Trophoblast cell (in vitro differentiated cells and primary cell): ENCODE measurements at regions not wholly inside any gene's neighbourhood (a gene's known extent, or its start where the extent isn't known, plus 50 kb on each side); places are given as distances from the start of the nearest gene placed in this dataset.

Experiments used
- DNase-seq, 2 donors: peaks; one replicate each; pipeline ENCODE4 v3.0.0-alpha.2; 2016
- H2AFZ ChIP-seq: 2 replicates; pipeline ENCODE4 v1.6.1; 2013; ENCODE audit warnings: low read length, moderate library complexity, mild to moderate bottlenecking; ENCODE audit not compliant: insufficient read depth, poor library complexity
- H2AK5ac ChIP-seq: 2 replicates; pipeline ENCODE4 v1.6.1; 2013; ENCODE audit warnings: mild to moderate bottlenecking, low read length
- H2BK120ac ChIP-seq: 2 replicates; pipeline ENCODE4 v1.6.1; 2013; ENCODE audit warnings: low read length, mild to moderate bottlenecking, moderate library complexity; ENCODE audit not compliant: insufficient read depth, poor library complexity
- H2BK12ac ChIP-seq: 2 replicates; pipeline ENCODE4 v1.6.1; 2013; ENCODE audit warnings: mild to moderate bottlenecking, low read length, moderate library complexity
- H2BK5ac ChIP-seq: 2 replicates; pipeline ENCODE4 v1.6.1; 2013; ENCODE audit warnings: low read length, low read depth, moderate library complexity, mild to moderate bottlenecking; ENCODE audit not compliant: poor library complexity
- H3K14ac ChIP-seq: 2 replicates; pipeline ENCODE4 v1.6.1; 2013; ENCODE audit warnings: mild to moderate bottlenecking, low read length
- H3K18ac ChIP-seq: 2 replicates; pipeline ENCODE4 v1.6.1; 2013; ENCODE audit warnings: mild to moderate bottlenecking, low read length
- H3K23ac ChIP-seq: 2 replicates; pipeline ENCODE4 v1.6.1; 2013; ENCODE audit warnings: low read length
- H3K27ac ChIP-seq: 2 replicates; pipeline ENCODE4 v1.5.1; 2013; ENCODE audit warnings: low read depth, mild to moderate bottlenecking, inconsistent platforms, low read length, moderate library complexity
- H3K27me3 ChIP-seq: 2 replicates; pipeline ENCODE4 v1.6.1; 2013; ENCODE audit warnings: inconsistent platforms, mild to moderate bottlenecking, low read length, moderate library complexity; ENCODE audit not compliant: insufficient read depth
- H3K36me3 ChIP-seq, 2 experiments: 1 replicate in 1 of 2; 2 replicates in 1 of 2; pipeline ENCODE4 v1.6.1; 2013; ENCODE audit warnings: low read length in 2 of 2, mild to moderate bottlenecking in 2 of 2, moderate library complexity in 1 of 2; ENCODE audit not compliant: insufficient read depth in 2 of 2, control insufficient read depth in 1 of 2
- H3K4ac ChIP-seq: 2 replicates; pipeline ENCODE4 v1.6.1; 2013; ENCODE audit warnings: low read depth, mild to moderate bottlenecking, low read length, moderate library complexity
- H3K4me1 ChIP-seq, 2 experiments: 1 replicate in 1 of 2; 2 replicates in 1 of 2; pipeline ENCODE4 v1.6.1; 2013; ENCODE audit warnings: low read length in 2 of 2, mild to moderate bottlenecking in 2 of 2, moderate library complexity in 1 of 2; ENCODE audit not compliant: insufficient read depth in 2 of 2, control insufficient read depth in 1 of 2
- H3K4me2 ChIP-seq: 2 replicates; pipeline ENCODE4 v1.6.1; 2013; ENCODE audit warnings: inconsistent platforms, mild to moderate bottlenecking, low read length, moderate library complexity
- H3K4me3 ChIP-seq: 2 replicates; pipeline ENCODE4 v1.5.1; 2013; ENCODE audit warnings: mild to moderate bottlenecking, low read depth, low read length, inconsistent platforms
- H3K79me1 ChIP-seq: one replicate; pipeline ENCODE4 v1.6.1; 2013; ENCODE audit warnings: low read length
- H3K79me2 ChIP-seq: 2 replicates; pipeline ENCODE4 v1.6.1; 2013; ENCODE audit warnings: low read length, mild to moderate bottlenecking; ENCODE audit not compliant: control insufficient read depth, insufficient read depth, poor library complexity
- H3K9ac ChIP-seq: 2 replicates; pipeline ENCODE4 v1.6.1; 2013; ENCODE audit warnings: mild to moderate bottlenecking, low read length
- H3K9me3 ChIP-seq: 2 replicates; pipeline ENCODE4 v1.6.1; 2013; ENCODE audit warnings: low read depth, mild to moderate bottlenecking, control low read depth, inconsistent platforms, low read length; ENCODE audit not compliant: insufficient read depth
- H4K12ac ChIP-seq: 2 replicates; pipeline ENCODE4 v1.6.1; 2013; ENCODE audit warnings: low read depth, mild to moderate bottlenecking, low read length, moderate library complexity
- H4K8ac ChIP-seq: 2 replicates; pipeline ENCODE4 v1.6.1; 2013; ENCODE audit warnings: low read depth, mild to moderate bottlenecking, low read length, moderate library complexity
- H4K91ac ChIP-seq: one replicate; pipeline ENCODE4 v1.6.1; 2013; ENCODE audit warnings: low read depth, mild to moderate bottlenecking, low read length, moderate library complexity
- WGBS: extraction: QIAGEN DNeasy Blood & Tissue Kit; methylation state at CpG from one replicate; pipeline ENCODE4 v1.1.7; 2013; ENCODE audit warnings: missing lambda C conversion rate; ENCODE audit not compliant: insufficient read length, insufficient coverage; ENCODE audit errors: extremely low coverage; 5-methylcytosine and 5-hydroxymethylcytosine counted together

GRCh38 chr2:35343135-35343534 lies 1012.4 kb upstream of the CRIM1 start:
- Histone ChIP-seq H4K8ac (no peak overlapping the region), H3K27ac (no peak overlapping the region), H2BK5ac (no peak overlapping the region), H3K79me1 (no peaks in the 10 kb centered on the region), H3K4me2 (no peak overlapping the region), H2BK120ac (no peak overlapping the region), H2AFZ (no peak overlapping the region), H3K14ac (no peak overlapping the region), H4K91ac (no peak overlapping the region), H3K9ac (no peak overlapping the region), H3K36me3 (no peaks in the 10 kb centered on the region), H3K4ac (no peak overlapping the region), H3K79me2 (no peaks in the 10 kb centered on the region), H3K4me3 (no peak overlapping the region), H3K27me3 (no peaks in the 10 kb centered on the region), H3K9me3 (peaks cover 7% of the 10 kb centered on the region), H3K18ac (no peak overlapping the region), H2BK12ac (no peak overlapping the region), H2AK5ac (no peak overlapping the region), H4K12ac (no peak overlapping the region), H3K4me1 (no peaks in the 10 kb centered on the region), H3K23ac (no peak overlapping the region)
- WGBS = no CpG with 5 or more reads among the region's 4 CpGs
- DNase-seq = no peak

- no peak overlapping the region for H3K14ac ChIP-seq
- no peak overlapping the region for H3K27ac ChIP-seq
- no peak overlapping the region for H3K4me3 ChIP-seq
- H2BK12ac ChIP-seq = no peak overlapping the region
- no peaks in the 10 kb centered on the region for H3K79me2 ChIP-seq
- no peak overlapping the region for H2BK5ac ChIP-seq
- no peak for DNase-seq
- no peaks in the 10 kb centered on the region for H3K79me1 ChIP-seq
- H3K36me3 ChIP-seq = no peaks in the 10 kb centered on the region
- no peak overlapping the region for H2BK120ac ChIP-seq
- no peak overlapping the region for H4K12ac ChIP-seq
- no peaks in the 10 kb centered on the region for H3K4me1 ChIP-seq
- H2AFZ ChIP-seq = no peak overlapping the region
- H3K4me2 ChIP-seq = no peak overlapping the region
- no peak overlapping the region for H3K23ac ChIP-seq
- no peak overlapping the region for H3K9ac ChIP-seq
- H3K27me3 ChIP-seq = no peaks in the 10 kb centered on the region
- no peak overlapping the region for H4K8ac ChIP-seq
- H2AK5ac ChIP-seq = no peak overlapping the region
- H3K18ac ChIP-seq = no peak overlapping the region
- H4K91ac ChIP-seq = no peak overlapping the region
- peaks cover 7% of the 10 kb centered on the region for H3K9me3 ChIP-seq
- no peak overlapping the region for H3K4ac ChIP-seq
These were observed 1016.4 kb upstream of the CRIM1 start for GRCh38 chr2:35339211-35339610.

GRCh38 chr2:35337922-35338321 lies 1017.7 kb upstream of the CRIM1 start:
- Histone ChIP-seq H4K8ac (no peak overlapping the region), H2AK5ac (no peak overlapping the region), H3K9me3 (peaks cover 6% of the 10 kb centered on the region), H3K18ac (no peak overlapping the region), H3K79me2 (no peaks in the 10 kb centered on the region), H3K4me3 (no peak overlapping the region), H2BK12ac (no peak overlapping the region), H4K12ac (no peak overlapping the region), H3K79me1 (no peaks in the 10 kb centered on the region), H3K4me2 (no peak overlapping the region), H2BK5ac (no peak overlapping the region), H4K91ac (no peak overlapping the region), H3K14ac (no peak overlapping the region), H3K4me1 (no peaks in the 10 kb centered on the region), H3K4ac (no peak overlapping the region), H2BK120ac (no peak overlapping the region), H2AFZ (no peak overlapping the region), H3K9ac (no peak overlapping the region), H3K27ac (no peak overlapping the region), H3K36me3 (no peaks in the 10 kb centered on the region), H3K27me3 (no peaks in the 10 kb centered on the region), H3K23ac (no peak overlapping the region)
- no CpG with 5 or more reads among the region's 2 CpGs for WGBS
- no peak for DNase-seq

- no peaks in the 10 kb centered on the region for H3K79me1 ChIP-seq
These were observed 1041.5 kb upstream of the CRIM1 start for GRCh38 chr2:35314049-35314448.

More at GRCh38 chr2:35314049-35314448, 1041.5 kb upstream of the CRIM1 start:
- Histone ChIP-seq H3K14ac (no peak overlapping the region), H3K27me3 (no peaks in the 10 kb centered on the region), H3K79me2 (no peaks in the 10 kb centered on the region), H2BK5ac (no peak overlapping the region), H3K4me1 (no peaks in the 10 kb centered on the region), H2AK5ac (no peak overlapping the region), H3K4me3 (no peak overlapping the region), H2BK120ac (no peak overlapping the region), H3K4me2 (no peak overlapping the region), H3K36me3 (no peaks in the 10 kb centered on the region), H2BK12ac (no peak overlapping the region), H3K18ac (no peak overlapping the region), H3K27ac (no peak overlapping the region), H3K23ac (no peak overlapping the region), H4K8ac (no peak overlapping the region), H3K4ac (no peak overlapping the region), H3K9me3 (no peaks in the 10 kb centered on the region), H4K91ac (no peak overlapping the region), H4K12ac (no peak overlapping the region), H2AFZ (no peak overlapping the region), H3K9ac (no peak overlapping the region)
- DNase-seq = no peak
- no CpG with 5 or more reads among the region's 1 CpG for WGBS
